Fibroblast of villous mesenchyme (primary cell): ENCODE measurements at regions not wholly inside any gene's neighbourhood (a gene's known extent, or its start where the extent isn't known, plus 50 kb on each side); places are given as distances from the start of the nearest gene placed in this dataset.
A peak's percentile ranks its signal among the peaks of the same experiment; 100 is the strongest.

Experiments used
- DNase-seq: peaks from one replicate; pipeline ENCODE4 v3.0.0-alpha.2; 2010; ENCODE audit warnings: low read depth
- H3K4me3 ChIP-seq: 2 replicates; pipeline ENCODE4 v1.5.1; 2011; ENCODE audit warnings: low read depth, mild to moderate bottlenecking, low read length
- CTCF ChIP-seq: IDR thresholded peaks from 2 replicates; pipeline ENCODE4 v1.5.1; 2012; ENCODE audit warnings: low read depth, mild to moderate bottlenecking, low read length; ENCODE audit not compliant: insufficient read depth

GRCh38 chr1:209328196-209328595 lies 255.3 kb upstream of the CAMK1G start:
- no peak for DNase-seq

GRCh38 chr1:209335178-209335577 lies 248.3 kb upstream of the CAMK1G start:
- peak; percentile 93 for TF ChIP-seq CTCF

More at GRCh38 chr1:209328196-209328595, 255.3 kb upstream of the CAMK1G start:
- no peak overlapping the region for H3K4me3 ChIP-seq
- no peak for TF ChIP-seq CTCF

GRCh38 chr1:209341146-209341545 lies 242.4 kb upstream of the CAMK1G start:
- no peak for DNase-seq
- no peak overlapping the region for H3K4me3 ChIP-seq
- no peak for TF ChIP-seq CTCF

More at GRCh38 chr1:209335178-209335577, 248.3 kb upstream of the CAMK1G start:
- peak; percentile 19 for DNase-seq
- H3K4me3 ChIP-seq = no peak overlapping the region

- no peak for TF ChIP-seq CTCF
- no peak for DNase-seq
Measured at GRCh38 chr1:209341673-209342420, 241.7 kb upstream of the CAMK1G start.

GRCh38 chr1:209342441-209343175 lies 240.9 kb upstream of the CAMK1G start:
- no peak for TF ChIP-seq CTCF
- H3K4me3 ChIP-seq = peak overlapping the region; percentile 10
- DNase-seq = no peak

More at GRCh38 chr1:209341673-209342420, 241.7 kb upstream of the CAMK1G start:
- H3K4me3 ChIP-seq = no peak overlapping the region

- no peak overlapping the region for H3K4me3 ChIP-seq
- no peak for DNase-seq
- no peak for TF ChIP-seq CTCF
Measured at GRCh38 chr1:209343511-209343910, 240.0 kb upstream of the CAMK1G start.

- no peak for DNase-seq
- TF ChIP-seq CTCF = no peak
- H3K4me3 ChIP-seq = no peak overlapping the region
Measured at GRCh38 chr1:209344156-209344555, 239.4 kb upstream of the CAMK1G start.
